Stimulated activated CD4-positive, alpha-beta T cell treated with anti-CD3 and anti-CD28 coated beads, Interleukin-1b, Interleukin-23, amount 100 ng/mL, for 48 hours (primary cell): ENCODE measurements at regions not wholly inside any gene's neighbourhood (a gene's known extent, or its start where the extent isn't known, plus 50 kb on each side); places are given as distances from the start of the nearest gene placed in this dataset.

Source experiments
- DNase-seq: peaks from one replicate; pipeline ENCODE4 v3.0.0-alpha.2; 2020

GRCh38 chr10:111204838-111205237 is 128.0 kb downstream of the ADRA2A start:
- no peak for DNase-seq

GRCh38 chr10:111206521-111206920 is 129.7 kb downstream of the ADRA2A start:
- no peak for DNase-seq

- peak; percentile 25 for DNase-seq
Observed at GRCh38 chr10:111207500-111207899, 130.7 kb downstream of the ADRA2A start.

GRCh38 chr10:111208951-111209350 is 132.1 kb downstream of the ADRA2A start:
- no peak for DNase-seq

- no peak for DNase-seq
Observed at GRCh38 chr10:111209692-111210091, 132.9 kb downstream of the ADRA2A start.

GRCh38 chr10:111211241-111211640 is 134.4 kb downstream of the ADRA2A start:
- no peak for DNase-seq

GRCh38 chr10:111211706-111212105 is 134.9 kb downstream of the ADRA2A start:
- no peak for DNase-seq

GRCh38 chr10:111221682-111222480 is 145.1 kb downstream of the ADRA2A start:
- DNase-seq, result no peak

- no peak for DNase-seq
Observed at GRCh38 chr10:111222961-111223360, 146.1 kb downstream of the ADRA2A start.

- DNase-seq, result no peak
Observed at GRCh38 chr10:111231779-111232178, 154.9 kb downstream of the ADRA2A start.

GRCh38 chr10:111233439-111233838 is 156.6 kb downstream of the ADRA2A start:
- DNase-seq, result no peak

GRCh38 chr10:111234234-111234913 is 157.5 kb downstream of the ADRA2A start:
- no peak for DNase-seq

- no peak for DNase-seq
Observed at GRCh38 chr10:111234914-111235302, 158.1 kb downstream of the ADRA2A start.

- no peak for DNase-seq
Observed at GRCh38 chr10:111240348-111240747, 163.5 kb downstream of the ADRA2A start.

- DNase-seq, result no peak
Observed at GRCh38 chr10:111243126-111243525, 166.3 kb downstream of the ADRA2A start.

- no peak for DNase-seq
Observed at GRCh38 chr10:111246136-111246535, 169.3 kb downstream of the ADRA2A start.

GRCh38 chr10:111246814-111247452 is 170.1 kb downstream of the ADRA2A start:
- no peak for DNase-seq

- no peak for DNase-seq
Observed at GRCh38 chr10:111247781-111248389, 171.1 kb downstream of the ADRA2A start.

GRCh38 chr10:111249925-111250324 is 173.1 kb downstream of the ADRA2A start:
- DNase-seq, result no peak

GRCh38 chr10:111261081-111261615 is 184.3 kb downstream of the ADRA2A start:
- DNase-seq, result no peak

- DNase-seq, result no peak
Observed at GRCh38 chr10:111265341-111265740, 188.5 kb downstream of the ADRA2A start.

GRCh38 chr10:111266165-111266564 is 189.3 kb downstream of the ADRA2A start:
- no peak for DNase-seq

- no peak for DNase-seq
Observed at GRCh38 chr10:111267673-111268072, 190.8 kb downstream of the ADRA2A start.
